ENCODE measurements at regions not wholly inside any gene's neighbourhood (a gene's known extent, or its start where the extent isn't known, plus 50 kb on each side); places are given as distances from the start of the nearest gene placed in this dataset.
"Not testable (repeated sequence)": the region's sequence is repeated elsewhere in the genome, so short reads cannot be mapped to it uniquely, and the experiment has no call there.

GRCh38 chr13:24617256-24618010, 62.8 kb upstream of the ATP12A start:
- intact Hi-C loops (cut with micrococcal nuclease), result no loop called here

- intact Hi-C loops (cut with micrococcal nuclease), result no loop called here
These were observed 61.9 kb upstream of the ATP12A start for GRCh38 chr13:24618011-24618955.

GRCh38 chr13:24619282-24619681, 60.9 kb upstream of the ATP12A start:
- intact Hi-C loops (cut with micrococcal nuclease), result no loop called here

GRCh38 chr13:24622481-24623148, 57.6 kb upstream of the ATP12A start:
- intact Hi-C loops (cut with micrococcal nuclease), result not testable (repeated sequence)

- intact Hi-C loops (cut with micrococcal nuclease), result no loop called here
These were observed 57.0 kb upstream of the ATP12A start for GRCh38 chr13:24623149-24623665.

GRCh38 chr13:24624363-24624762, 55.8 kb upstream of the ATP12A start:
- intact Hi-C loops (cut with micrococcal nuclease), result no loop called here

- intact Hi-C loops (cut with micrococcal nuclease), result loop anchor here (5.0 kb wide), 1 partner anchor 57 kb away; the partner anchor contains the start of gene ATP12A
These were observed 55.4 kb upstream of the ATP12A start for GRCh38 chr13:24624801-24625231.

GRCh38 chr13:24625331-24625731, 54.9 kb upstream of the ATP12A start:
- intact Hi-C loops (cut with micrococcal nuclease), result loop anchor here (5.0 kb wide), 1 partner anchor 57 kb away; the partner anchor contains the start of gene ATP12A

- intact Hi-C loops (cut with micrococcal nuclease), result loop anchor here (5.0 kb wide), 1 partner anchor 56 kb away; the partner anchor contains the start of gene ATP12A
These were observed 54.0 kb upstream of the ATP12A start for GRCh38 chr13:24625870-24626849.

- intact Hi-C loops (cut with micrococcal nuclease), result loop anchor here (5.0 kb wide), 1 partner anchor 55 kb away; the partner anchor contains the start of gene ATP12A
These were observed 53.0 kb upstream of the ATP12A start for GRCh38 chr13:24627090-24627714.

- intact Hi-C loops (cut with micrococcal nuclease), result loop anchor here (5.0 kb wide), 1 partner anchor 54 kb away; the partner anchor contains the start of gene ATP12A
These were observed 52.3 kb upstream of the ATP12A start for GRCh38 chr13:24627946-24628345.

- intact Hi-C loops (cut with micrococcal nuclease), result loop anchor here (5.0 kb wide), 1 partner anchor 53 kb away; the partner anchor contains the start of gene ATP12A
These were observed 50.9 kb upstream of the ATP12A start for GRCh38 chr13:24629320-24629719.

GRCh38 chr13:24630121-24630520, 50.1 kb upstream of the ATP12A start:
- intact Hi-C loops (cut with micrococcal nuclease), result no loop called here

Measured in T-helper 2 cell treated with Interferon-gamma antibody and Interleukin-4, amounts not matched to agents 100 ng/mL and 5 ng/mL, for 36 hours (primary cell).